ENCODE measurements at regions not wholly inside any gene's neighbourhood (a gene's known extent, or its start where the extent isn't known, plus 50 kb on each side); places are given as distances from the start of the nearest gene placed in this dataset.

GRCh38 chr7:7060828-7061599 is 121.3 kb upstream of the C1GALT1 start:
- DNase-seq: no peak

- no peak for DNase-seq
These were observed 104.4 kb upstream of the C1GALT1 start for GRCh38 chr7:7077945-7078344.

- DNase-seq: no peak
These were observed 101.5 kb upstream of the C1GALT1 start for GRCh38 chr7:7080802-7081201.

- no peak for DNase-seq
These were observed 91.9 kb upstream of the C1GALT1 start for GRCh38 chr7:7090460-7090859.

- DNase-seq: no peak
These were observed 84.0 kb upstream of the C1GALT1 start for GRCh38 chr7:7098280-7098818.

DNA sequence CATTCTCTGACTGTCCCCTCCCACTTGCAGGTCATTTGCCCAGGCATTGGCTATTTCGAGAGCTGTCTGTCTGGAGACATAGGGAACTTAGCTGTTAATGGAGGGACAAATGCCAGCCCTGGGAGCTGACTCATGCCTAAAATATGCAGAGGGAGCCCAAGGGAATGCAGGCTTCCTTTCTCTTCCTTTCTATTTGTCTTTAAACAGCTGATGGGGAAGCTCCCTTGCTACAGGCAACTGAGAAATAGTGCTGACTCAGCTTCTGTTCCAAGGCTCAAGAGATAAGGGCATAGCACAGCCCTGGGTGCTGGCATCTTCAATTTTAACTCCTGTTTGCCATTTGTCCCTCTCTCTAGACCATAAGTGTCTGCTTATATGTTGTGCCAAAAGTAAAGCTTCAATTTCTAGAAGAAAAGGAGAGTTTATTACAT is 82.7 kb upstream of the C1GALT1 start:
- DNase-seq: no peak

DNA sequence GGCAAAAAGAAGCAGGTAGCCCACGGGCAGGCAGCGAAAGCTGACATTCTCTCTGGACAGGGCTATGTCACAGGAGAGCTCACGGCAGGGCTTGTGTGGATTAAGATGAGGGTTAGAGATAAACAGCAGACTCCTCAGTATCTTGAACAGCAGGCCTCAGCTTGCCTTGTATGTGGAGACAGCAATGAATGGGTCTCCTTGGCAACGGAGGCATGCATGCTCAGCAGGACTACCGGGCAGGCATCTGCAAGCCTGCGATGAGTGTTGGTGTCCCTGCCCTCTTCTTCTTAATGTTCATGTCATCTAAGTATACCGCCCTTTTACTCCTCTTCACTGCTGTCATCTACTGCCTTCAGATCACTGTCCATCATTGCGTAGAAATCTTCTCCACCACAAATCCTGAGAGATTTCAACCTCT is 81.9 kb upstream of the C1GALT1 start:
- no peak for DNase-seq

DNA sequence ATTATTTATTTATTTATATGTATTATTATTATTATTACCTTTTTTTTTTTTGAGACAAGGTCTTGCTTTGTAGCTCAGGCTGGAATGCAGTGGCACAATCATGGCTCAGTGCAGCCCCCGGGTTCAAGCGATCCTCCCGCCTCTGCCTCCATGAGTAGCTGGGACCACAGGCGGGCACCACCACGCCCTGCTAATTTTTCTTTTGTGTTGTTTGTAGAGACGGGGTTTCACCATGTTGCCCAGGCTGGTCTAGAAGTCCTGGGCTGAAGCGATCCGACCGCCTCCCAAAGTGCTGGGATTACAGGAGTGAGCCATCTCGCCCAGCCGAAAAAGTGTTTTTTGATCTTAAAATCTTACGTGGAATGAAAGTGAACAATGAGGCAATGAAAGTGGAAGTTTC is 79.4 kb upstream of the C1GALT1 start:
- no peak for DNase-seq

GRCh38 chr7:7103343-7104313 is 78.7 kb upstream of the C1GALT1 start:
- DNase-seq: peak; percentile 63

DNA sequence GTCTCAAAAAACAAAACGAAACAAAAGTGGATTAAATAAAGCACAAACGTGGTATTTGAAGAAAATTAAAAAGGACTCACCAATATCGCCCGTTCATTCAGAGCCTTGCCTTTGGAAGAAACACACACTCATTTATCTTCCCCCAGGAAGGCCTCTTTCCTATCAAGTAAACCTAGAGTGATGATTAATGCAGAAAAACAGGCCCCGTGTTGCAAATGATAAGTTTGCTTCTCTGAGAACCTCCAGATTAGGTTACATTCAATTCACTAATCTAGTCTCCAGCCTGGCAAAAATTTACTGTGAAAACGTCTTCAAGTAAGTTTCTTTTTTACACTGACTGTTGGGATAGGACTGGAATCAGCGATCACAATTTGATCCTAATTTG is 78.0 kb upstream of the C1GALT1 start:
- DNase-seq: no peak

DNA sequence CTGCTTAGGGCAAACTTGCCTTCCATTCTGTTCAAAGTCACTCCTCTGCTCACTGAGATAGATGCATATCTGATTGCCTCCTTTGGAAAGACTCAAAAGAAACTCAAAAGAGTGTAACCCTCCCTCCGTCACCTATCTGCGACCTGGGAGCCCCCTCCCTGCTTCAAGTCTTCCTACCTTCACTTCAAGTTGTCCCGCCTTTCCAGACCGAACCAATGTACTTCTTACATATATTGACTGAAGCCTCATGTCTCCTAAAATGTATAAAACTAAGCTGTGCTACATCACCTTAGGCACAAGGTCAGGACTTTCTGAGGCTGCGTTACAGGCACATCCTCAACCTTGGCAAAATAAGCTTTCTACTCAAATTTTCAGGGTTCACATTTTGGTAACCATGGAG is 77.4 kb upstream of the C1GALT1 start:
- DNase-seq: no peak

DNA sequence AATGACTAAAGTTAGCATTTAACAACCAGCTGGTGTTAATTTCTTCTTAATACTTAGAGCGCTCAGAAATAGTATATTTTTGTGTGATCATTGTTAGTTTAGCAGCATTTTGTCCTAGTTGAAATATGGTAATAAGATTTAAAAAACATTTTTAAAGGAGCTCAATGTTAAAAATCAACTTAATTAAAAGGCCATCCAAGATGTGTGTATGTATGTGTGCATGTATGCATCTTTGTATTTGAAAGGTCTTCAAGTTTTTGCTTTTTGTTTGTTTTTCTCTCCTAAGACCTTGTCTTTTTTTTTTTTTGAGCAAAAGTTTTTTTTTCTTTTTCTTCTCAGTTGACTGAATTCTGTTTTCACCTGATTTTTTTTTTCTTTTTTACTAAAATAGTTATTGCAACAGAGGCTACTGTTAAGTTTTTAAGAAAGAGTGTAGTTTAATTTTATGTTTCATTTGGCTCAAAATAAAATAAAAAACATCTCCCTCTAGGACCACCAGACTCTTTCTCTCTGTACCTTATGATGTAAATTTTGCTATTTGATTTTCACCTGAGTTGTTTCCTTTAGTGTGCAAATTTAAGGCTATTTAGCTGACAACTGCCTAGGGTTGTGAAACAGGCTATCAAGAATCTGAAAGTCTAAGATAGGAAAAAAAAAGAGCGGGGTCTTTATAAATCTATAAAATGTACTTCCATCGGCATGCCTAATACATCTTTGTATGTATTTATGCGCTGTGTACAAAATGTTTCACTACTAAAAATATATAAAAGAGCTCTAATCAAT is 76.4 kb upstream of the C1GALT1 start:
- no peak for DNase-seq

- DNase-seq: no peak
These were observed 73.4 kb upstream of the C1GALT1 start for GRCh38 chr7:7108931-7109330.

DNA sequence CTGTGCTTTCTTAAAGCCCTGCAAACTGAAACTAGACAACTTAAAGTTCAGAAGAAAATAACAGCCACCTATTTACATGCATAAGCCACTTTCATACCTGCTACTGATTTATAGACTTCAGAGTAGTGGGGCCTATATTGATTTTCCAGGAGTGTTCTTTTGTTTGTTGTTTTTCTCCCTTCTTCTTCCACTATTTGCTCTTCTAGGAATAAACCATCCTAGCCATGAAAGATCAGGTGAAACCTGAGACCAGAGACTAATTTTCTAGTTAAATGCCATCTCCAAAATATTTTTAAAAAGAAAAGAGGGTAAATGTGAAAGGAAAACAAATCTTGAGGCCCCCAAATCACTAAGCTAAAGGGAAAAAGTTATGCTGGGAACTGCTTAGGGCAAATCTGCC is 72.4 kb upstream of the C1GALT1 start:
- DNase-seq: peak; percentile 16

DNA sequence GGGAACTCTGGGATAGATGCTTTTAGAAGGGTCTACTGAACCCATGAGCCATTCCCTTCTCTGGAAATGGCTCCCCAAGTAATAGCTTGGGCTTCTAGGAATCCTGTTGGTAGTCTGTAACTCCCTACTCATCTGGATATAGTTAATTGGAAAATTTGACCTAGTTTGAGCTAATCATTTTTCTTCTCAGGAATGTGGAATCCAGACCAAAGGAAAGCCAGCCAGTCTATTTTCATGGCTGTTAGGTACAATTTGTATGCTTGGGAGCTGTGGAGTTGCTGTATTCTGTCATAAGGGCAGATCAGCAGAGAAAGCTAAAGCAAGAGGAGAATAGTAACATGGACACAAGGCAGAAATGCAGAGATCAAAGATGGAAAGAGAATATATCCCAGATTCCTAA is 71.6 kb upstream of the C1GALT1 start:
- no peak for DNase-seq

- no peak for DNase-seq
These were observed 69.5 kb upstream of the C1GALT1 start for GRCh38 chr7:7112868-7113267.

DNA sequence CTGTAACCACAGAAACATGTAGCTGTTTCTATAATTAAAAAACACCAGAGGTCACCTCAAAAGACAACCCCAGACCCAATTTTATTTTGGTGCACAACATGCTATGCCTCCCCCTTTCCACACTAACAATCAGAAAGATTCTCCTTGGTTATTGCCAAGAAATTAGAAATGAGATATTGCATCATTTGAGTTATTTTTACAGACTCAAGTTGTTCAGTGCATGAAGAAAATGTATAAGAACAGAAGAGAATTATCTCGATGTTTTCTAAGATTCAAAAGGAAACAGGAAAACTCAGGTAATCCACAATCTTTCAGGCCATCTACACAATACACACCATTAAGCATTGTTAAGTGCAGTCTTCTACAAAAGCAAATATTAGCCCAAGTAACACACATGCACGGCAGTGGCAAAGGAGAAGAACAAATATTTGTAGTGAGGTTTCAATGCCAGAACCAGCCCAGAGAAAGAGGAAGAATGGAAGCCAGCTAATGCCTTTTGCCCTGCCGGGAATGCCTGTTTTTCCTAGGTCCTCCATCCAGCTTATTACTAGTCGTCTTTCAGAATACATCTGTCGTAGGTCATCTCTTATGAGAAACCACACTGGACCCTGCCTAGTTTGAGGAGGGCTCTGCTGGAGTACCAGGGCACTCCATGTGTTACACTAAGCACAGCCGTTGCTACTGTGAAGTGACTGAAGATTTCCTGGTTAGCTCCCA is 67.6 kb upstream of the C1GALT1 start:
- DNase-seq: peak; percentile 80

DNA sequence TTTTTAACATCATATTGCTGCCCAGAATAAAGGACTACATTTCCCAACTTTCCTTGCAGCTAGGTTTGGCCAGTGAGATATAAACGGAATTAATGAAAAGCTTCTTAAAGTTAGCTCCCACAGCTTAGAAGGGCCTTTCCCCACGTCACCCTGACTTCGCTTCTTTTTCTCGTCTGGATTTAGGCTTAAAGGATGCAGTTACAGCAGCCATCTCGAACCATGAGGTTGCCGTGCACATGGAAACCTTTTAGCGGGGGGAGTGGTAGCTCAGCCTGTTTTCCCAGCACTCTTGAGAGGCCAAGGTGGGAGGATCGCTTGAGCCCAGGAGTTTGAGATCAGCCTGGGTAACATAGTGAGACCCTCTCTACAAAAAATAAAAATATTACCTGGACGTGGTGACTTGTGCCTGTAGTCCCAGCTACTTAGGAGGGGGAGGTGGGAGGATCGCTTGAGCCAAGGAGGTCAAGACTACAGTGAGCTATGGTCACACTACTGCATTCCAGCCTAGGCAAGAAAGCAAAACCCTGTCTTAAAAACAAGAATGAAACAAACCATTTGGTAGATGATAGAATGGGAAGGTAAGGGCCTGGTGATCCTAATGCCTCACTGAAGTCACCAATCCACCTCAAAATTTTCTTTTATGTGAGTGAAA is 64.3 kb upstream of the C1GALT1 start:
- no peak for DNase-seq

DNA sequence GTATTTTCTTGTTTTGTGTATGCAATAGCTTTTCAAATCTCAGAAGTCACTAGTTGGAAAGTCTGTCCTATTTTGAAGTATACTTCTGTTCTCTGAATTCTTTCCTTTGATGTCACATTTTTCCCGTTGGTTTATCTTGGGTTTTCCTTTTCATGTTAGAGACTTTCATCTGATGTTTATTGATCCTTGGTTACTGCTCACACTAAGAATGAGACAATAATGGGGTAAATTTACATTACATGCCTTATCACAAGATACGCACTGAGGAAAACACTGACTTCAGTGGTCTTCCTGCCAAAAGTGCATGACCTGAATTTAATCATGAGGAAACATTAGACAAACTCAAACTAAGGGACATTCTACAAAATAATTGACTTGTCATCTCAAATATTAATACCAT is 63.5 kb upstream of the C1GALT1 start:
- DNase-seq: no peak

- peak; percentile 70 for DNase-seq
These were observed 62.6 kb upstream of the C1GALT1 start for GRCh38 chr7:7119729-7120128.

GRCh38 chr7:7122033-7122478 is 60.3 kb upstream of the C1GALT1 start:
- DNase-seq: no peak
